ENCODE measurements at regions not wholly inside any gene's neighbourhood (a gene's known extent, or its start where the extent isn't known, plus 50 kb on each side); places are given as distances from the start of the nearest gene placed in this dataset.
"Not testable (repeated sequence)": the region's sequence is repeated elsewhere in the genome, so short reads cannot be mapped to it uniquely, and the experiment has no call there.

- peaks cover 100% of the 10 kb centered on the region for H3K9me3 Mint-ChIP-seq
- no peaks in the 10 kb centered on the region for H3K27me3 ChIP-seq (ENCODE audit: insufficient read depth)
- no peak overlapping the region for H3K4me3 Mint-ChIP-seq
- no peaks in the 10 kb centered on the region; the same call in 1 of the 2 replicates for H3K36me3 ChIP-seq (ENCODE audit: insufficient read depth)
- no peak for TF ChIP-seq ZNF114 (CRISPR knock-in tag; IDR thresholded peaks at IDR 0.05)
- H3K27me3 Mint-ChIP-seq (ENCODE audit: insufficient read depth, low read depth, poor library complexity), result peaks cover 8% of the 10 kb centered on the region
- no peak for DNase-seq (ENCODE audit: low spot score)
- no peaks in the 10 kb centered on the region for H3K9me2 ChIP-seq (ENCODE audit: insufficient read depth)
- H3K4me1 ChIP-seq (ENCODE audit: insufficient read depth), result no peaks in the 10 kb centered on the region
- no peak overlapping the region for H2AFZ ChIP-seq
- no peak overlapping the region for H3K4me3 ChIP-seq
- ATAC-seq, result no peak
- no peak overlapping the region for H3K27ac Mint-ChIP-seq
- no peak overlapping the region for H3K27ac ChIP-seq (ENCODE audit: low read depth)
- no peaks in the 10 kb centered on the region for H3K79me2 ChIP-seq (replicated peaks; ENCODE audit: insufficient read depth)
- H3K36me3 Mint-ChIP-seq (ENCODE audit: low read depth), result peaks cover 61% of the 10 kb centered on the region
- no peaks in the 10 kb centered on the region for H3F3A ChIP-seq (replicated peaks; ENCODE audit: low read depth)
- H3K4me2 ChIP-seq, result no peak overlapping the region
- no peaks in the 10 kb centered on the region for H3K4me1 Mint-ChIP-seq
- H4K20me1 ChIP-seq (replicated peaks; ENCODE audit: insufficient read depth), result no peaks in the 10 kb centered on the region
Observed at GRCh38 chr14:106622200-106622745, 1095.9 kb downstream of the TMEM121 start.

- Mint-ChIP-seq H3K9me3 (peaks cover 97% of the 10 kb centered on the region), H3K36me3 (ENCODE audit: low read depth) (peaks cover 58% of the 10 kb centered on the region)
- H3K4me3 ChIP-seq, result no peak overlapping the region
Observed at GRCh38 chr14:106625186-106625585, 1098.8 kb downstream of the TMEM121 start.

GRCh38 chr14:106626469-106626868, 1100.1 kb downstream of the TMEM121 start:
- not testable (repeated sequence) for H3K27me3 ChIP-seq (ENCODE audit: insufficient read depth); DNase-seq (ENCODE audit: low spot score); H3K4me1 ChIP-seq (ENCODE audit: insufficient read depth); H3K9me2 ChIP-seq (ENCODE audit: insufficient read depth); H3K4me2 ChIP-seq; H3F3A ChIP-seq (replicated peaks; ENCODE audit: low read depth); ATAC-seq; H3K27ac ChIP-seq (ENCODE audit: low read depth); H2AFZ ChIP-seq; H3K4me1 Mint-ChIP-seq; H4K20me1 ChIP-seq (replicated peaks; ENCODE audit: insufficient read depth); H3K4me3 Mint-ChIP-seq; H3K27ac Mint-ChIP-seq; H3K79me2 ChIP-seq (replicated peaks; ENCODE audit: insufficient read depth); H3K4me3 ChIP-seq; H3K27me3 Mint-ChIP-seq (ENCODE audit: insufficient read depth, low read depth, poor library complexity); H3K36me3 ChIP-seq (ENCODE audit: insufficient read depth)
- Mint-ChIP-seq H3K36me3 (ENCODE audit: low read depth) (peaks cover 49% of the 10 kb centered on the region), H3K9me3 (peaks cover 97% of the 10 kb centered on the region)

More at GRCh38 chr14:106625186-106625585, 1098.8 kb downstream of the TMEM121 start:
- Histone ChIP-seq H2AFZ (no peak overlapping the region), H4K20me1 (replicated peaks; ENCODE audit: insufficient read depth) (no peaks in the 10 kb centered on the region), H3F3A (replicated peaks; ENCODE audit: low read depth) (no peaks in the 10 kb centered on the region), H3K27me3 (ENCODE audit: insufficient read depth) (no peaks in the 10 kb centered on the region), H3K4me1 (ENCODE audit: insufficient read depth) (no peaks in the 10 kb centered on the region), H3K9me2 (ENCODE audit: insufficient read depth) (no peaks in the 10 kb centered on the region), H3K4me2 (no peak overlapping the region), H3K36me3 (ENCODE audit: insufficient read depth) (no peaks in the 10 kb centered on the region; the same call in 1 of the 2 replicates), H3K79me2 (replicated peaks; ENCODE audit: insufficient read depth) (no peaks in the 10 kb centered on the region), H3K27ac (ENCODE audit: low read depth) (no peak overlapping the region)
- no peak overlapping the region for H3K4me3 Mint-ChIP-seq
- no peak overlapping the region for H3K27ac Mint-ChIP-seq
- peaks cover 8% of the 10 kb centered on the region for H3K27me3 Mint-ChIP-seq (ENCODE audit: insufficient read depth, low read depth, poor library complexity)
- no peaks in the 10 kb centered on the region for H3K4me1 Mint-ChIP-seq
- TF ChIP-seq JUNB (IDR thresholded peaks at IDR 0.05; ENCODE audit: unreplicated experiment), result no peak
- ATAC-seq (no peak), DNase-seq (ENCODE audit: low spot score) (no peak)

GRCh38 chr14:106626942-106627588, 1100.7 kb downstream of the TMEM121 start:
- Mint-ChIP-seq H3K36me3 (ENCODE audit: low read depth) (peaks cover 49% of the 10 kb centered on the region), H3K9me3 (peaks cover 97% of the 10 kb centered on the region)
- H3K4me3 ChIP-seq; H3K4me1 Mint-ChIP-seq; H3K79me2 ChIP-seq (replicated peaks; ENCODE audit: insufficient read depth); H2AFZ ChIP-seq; H3K27ac Mint-ChIP-seq; H3K4me2 ChIP-seq; H3K4me3 Mint-ChIP-seq; H3F3A ChIP-seq (replicated peaks; ENCODE audit: low read depth); H3K36me3 ChIP-seq (ENCODE audit: insufficient read depth); H3K9me2 ChIP-seq (ENCODE audit: insufficient read depth); H4K20me1 ChIP-seq (replicated peaks; ENCODE audit: insufficient read depth); H3K27me3 Mint-ChIP-seq (ENCODE audit: insufficient read depth, low read depth, poor library complexity); H3K27me3 ChIP-seq (ENCODE audit: insufficient read depth); H3K4me1 ChIP-seq (ENCODE audit: insufficient read depth); ATAC-seq; H3K27ac ChIP-seq (ENCODE audit: low read depth): not testable (repeated sequence)
- peak; percentile 0 for DNase-seq (ENCODE audit: low spot score)
